HEK293T (cell line): ENCODE measurements at regions not wholly inside any gene's neighbourhood (a gene's known extent, or its start where the extent isn't known, plus 50 kb on each side); places are given as distances from the start of the nearest gene placed in this dataset.

ENCODE experiments used
- FOXM1 ChIP-seq: fragments of 450-650 bp; IDR thresholded peaks from 2 replicates; pipeline ENCODE4 v1.6.1; 2017; ENCODE audit warnings: mild to moderate bottlenecking, borderline replicate concordance
- HDGF ChIP-seq: fragments of 450-650 bp; IDR thresholded peaks from 2 replicates; pipeline ENCODE4 v1.6.1; 2017; ENCODE audit warnings: antibody characterized with exemption, borderline replicate concordance
- TARDBP ChIP-seq: fragments of 450-650 bp; IDR thresholded peaks from 2 replicates; pipeline ENCODE4 v1.6.1; 2016
- ZNF384 ChIP-seq: fragments of 450-650 bp; IDR thresholded peaks from 2 replicates; pipeline ENCODE4 v1.6.1; 2016
- TF ChIP-seq, protein P1 (sequence below): fragments of 450-650 bp; IDR thresholded peaks from 2 replicates; pipeline ENCODE4 v1.6.1; 2016

DNA sequence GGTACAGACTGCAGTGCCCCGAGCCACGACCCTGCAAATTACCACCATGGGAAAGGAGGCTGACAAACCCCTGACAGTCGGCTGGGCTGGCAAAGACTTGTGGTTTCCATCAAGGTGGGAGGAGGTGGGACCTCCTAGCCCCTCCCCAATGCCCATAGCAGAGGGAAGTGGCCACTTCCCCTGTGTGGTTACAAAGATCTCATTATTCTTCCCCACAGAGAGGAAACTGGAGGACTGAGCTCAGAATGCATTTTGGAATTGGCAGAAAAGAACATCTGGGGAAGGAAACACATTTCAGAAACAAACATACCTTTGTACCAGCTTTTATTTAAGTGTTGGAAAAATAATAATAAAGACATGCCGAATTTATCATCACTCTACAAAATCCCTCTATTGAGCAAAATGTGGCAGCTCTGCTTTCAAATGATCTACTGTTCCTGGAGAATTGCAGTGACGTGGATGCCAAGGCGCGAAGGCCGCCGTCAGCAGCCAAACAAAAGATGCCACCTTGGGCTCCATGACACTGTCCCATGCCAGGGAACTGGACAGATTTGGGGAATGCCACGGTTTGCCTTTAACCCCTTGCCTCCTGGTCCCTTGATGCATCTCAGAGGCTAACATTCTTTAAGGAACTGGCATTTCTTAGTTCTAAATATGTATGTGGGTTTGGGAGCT, 169.6 kb downstream of the CRYBB2 start:
- no peak for TF ChIP-seq TARDBP
- no peak for TF ChIP-seq HDGF
- TF ChIP-seq FOXM1: no peak
- TF ChIP-seq, protein P1, sequence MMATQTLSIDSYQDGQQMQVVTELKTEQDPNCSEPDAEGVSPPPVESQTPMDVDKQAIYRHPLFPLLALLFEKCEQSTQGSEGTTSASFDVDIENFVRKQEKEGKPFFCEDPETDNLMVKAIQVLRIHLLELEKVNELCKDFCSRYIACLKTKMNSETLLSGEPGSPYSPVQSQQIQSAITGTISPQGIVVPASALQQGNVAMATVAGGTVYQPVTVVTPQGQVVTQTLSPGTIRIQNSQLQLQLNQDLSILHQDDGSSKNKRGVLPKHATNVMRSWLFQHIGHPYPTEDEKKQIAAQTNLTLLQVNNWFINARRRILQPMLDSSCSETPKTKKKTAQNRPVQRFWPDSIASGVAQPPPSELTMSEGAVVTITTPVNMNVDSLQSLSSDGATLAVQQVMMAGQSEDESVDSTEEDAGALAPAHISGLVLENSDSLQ: no peak
- no peak for TF ChIP-seq ZNF384
